ENCODE measurements at regions not wholly inside any gene's neighbourhood (a gene's known extent, or its start where the extent isn't known, plus 50 kb on each side); places are given as distances from the start of the nearest gene placed in this dataset.
A peak's percentile ranks its signal among the peaks of the same experiment; 100 is the strongest.

DNA sequence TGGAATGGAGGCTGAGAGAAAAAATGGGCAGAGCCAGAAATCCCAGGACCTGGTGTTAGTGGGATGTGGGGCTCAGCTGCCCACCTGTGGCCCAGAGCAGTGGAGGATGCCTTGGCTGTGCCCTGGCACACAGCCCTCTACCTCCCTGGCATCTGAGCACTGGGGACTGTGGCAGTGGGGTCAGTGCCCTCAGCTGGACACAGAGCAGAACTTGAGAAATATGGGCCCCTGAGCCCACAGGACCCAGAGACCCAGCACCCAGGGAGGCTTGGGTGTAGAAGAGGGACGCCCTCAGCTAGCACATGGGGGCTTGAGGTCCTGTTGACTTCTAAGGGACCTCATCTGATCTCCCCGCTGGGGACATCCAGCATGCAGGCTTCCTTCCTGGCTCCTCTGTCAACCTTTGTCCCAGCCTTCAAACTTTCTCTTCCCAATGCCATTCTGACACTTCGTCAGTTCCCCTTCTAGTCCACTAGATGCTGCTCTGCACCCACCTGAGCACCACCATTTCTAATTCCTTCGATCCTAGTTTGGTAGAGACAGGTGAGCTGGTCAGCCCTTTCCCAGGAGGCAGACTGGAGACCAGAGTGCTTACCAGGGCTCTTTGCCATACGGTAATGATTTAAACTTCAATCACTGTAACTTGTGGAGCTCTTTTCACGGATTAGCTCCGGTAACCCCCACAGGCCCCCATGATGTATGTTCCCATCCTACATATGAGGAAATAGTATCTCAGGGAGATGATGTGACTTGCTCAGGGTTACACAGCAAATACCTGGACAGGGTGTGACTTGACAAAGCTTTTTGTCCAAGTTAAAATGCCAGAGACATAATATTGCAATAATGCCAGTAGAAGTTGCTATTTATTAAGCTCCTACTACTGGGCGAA, 143.7 kb downstream of the ASCL4 start:
- TF ChIP-seq, protein P1, sequence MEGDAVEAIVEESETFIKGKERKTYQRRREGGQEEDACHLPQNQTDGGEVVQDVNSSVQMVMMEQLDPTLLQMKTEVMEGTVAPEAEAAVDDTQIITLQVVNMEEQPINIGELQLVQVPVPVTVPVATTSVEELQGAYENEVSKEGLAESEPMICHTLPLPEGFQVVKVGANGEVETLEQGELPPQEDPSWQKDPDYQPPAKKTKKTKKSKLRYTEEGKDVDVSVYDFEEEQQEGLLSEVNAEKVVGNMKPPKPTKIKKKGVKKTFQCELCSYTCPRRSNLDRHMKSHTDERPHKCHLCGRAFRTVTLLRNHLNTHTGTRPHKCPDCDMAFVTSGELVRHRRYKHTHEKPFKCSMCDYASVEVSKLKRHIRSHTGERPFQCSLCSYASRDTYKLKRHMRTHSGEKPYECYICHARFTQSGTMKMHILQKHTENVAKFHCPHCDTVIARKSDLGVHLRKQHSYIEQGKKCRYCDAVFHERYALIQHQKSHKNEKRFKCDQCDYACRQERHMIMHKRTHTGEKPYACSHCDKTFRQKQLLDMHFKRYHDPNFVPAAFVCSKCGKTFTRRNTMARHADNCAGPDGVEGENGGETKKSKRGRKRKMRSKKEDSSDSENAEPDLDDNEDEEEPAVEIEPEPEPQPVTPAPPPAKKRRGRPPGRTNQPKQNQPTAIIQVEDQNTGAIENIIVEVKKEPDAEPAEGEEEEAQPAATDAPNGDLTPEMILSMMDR (IDR thresholded peaks at IDR 0.05; ENCODE audit: low read depth, low read length, missing input control): peak; percentile 69
- TF ChIP-seq JUND (IDR thresholded peaks at IDR 0.05): no peak
- TF ChIP-seq RAD21 (IDR thresholded peaks at IDR 0.05): peak; percentile 82 to 86
- no peak for TF ChIP-seq TAF1 (conservative IDR thresholded peaks at IDR 0.05)
- no peak for TF ChIP-seq EGR1 (IDR thresholded peaks at IDR 0.05; ENCODE audit: low read depth in 2 of 2)
- TF ChIP-seq, protein P2, sequence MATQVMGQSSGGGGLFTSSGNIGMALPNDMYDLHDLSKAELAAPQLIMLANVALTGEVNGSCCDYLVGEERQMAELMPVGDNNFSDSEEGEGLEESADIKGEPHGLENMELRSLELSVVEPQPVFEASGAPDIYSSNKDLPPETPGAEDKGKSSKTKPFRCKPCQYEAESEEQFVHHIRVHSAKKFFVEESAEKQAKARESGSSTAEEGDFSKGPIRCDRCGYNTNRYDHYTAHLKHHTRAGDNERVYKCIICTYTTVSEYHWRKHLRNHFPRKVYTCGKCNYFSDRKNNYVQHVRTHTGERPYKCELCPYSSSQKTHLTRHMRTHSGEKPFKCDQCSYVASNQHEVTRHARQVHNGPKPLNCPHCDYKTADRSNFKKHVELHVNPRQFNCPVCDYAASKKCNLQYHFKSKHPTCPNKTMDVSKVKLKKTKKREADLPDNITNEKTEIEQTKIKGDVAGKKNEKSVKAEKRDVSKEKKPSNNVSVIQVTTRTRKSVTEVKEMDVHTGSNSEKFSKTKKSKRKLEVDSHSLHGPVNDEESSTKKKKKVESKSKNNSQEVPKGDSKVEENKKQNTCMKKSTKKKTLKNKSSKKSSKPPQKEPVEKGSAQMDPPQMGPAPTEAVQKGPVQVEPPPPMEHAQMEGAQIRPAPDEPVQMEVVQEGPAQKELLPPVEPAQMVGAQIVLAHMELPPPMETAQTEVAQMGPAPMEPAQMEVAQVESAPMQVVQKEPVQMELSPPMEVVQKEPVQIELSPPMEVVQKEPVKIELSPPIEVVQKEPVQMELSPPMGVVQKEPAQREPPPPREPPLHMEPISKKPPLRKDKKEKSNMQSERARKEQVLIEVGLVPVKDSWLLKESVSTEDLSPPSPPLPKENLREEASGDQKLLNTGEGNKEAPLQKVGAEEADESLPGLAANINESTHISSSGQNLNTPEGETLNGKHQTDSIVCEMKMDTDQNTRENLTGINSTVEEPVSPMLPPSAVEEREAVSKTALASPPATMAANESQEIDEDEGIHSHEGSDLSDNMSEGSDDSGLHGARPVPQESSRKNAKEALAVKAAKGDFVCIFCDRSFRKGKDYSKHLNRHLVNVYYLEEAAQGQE (IDR thresholded peaks at IDR 0.05): no peak
- no peak for TF ChIP-seq ZBTB33 (IDR thresholded peaks at IDR 0.05)
- no peak for TF ChIP-seq FOXA1 (IDR thresholded peaks at IDR 0.05)
- TF ChIP-seq, protein P3, sequence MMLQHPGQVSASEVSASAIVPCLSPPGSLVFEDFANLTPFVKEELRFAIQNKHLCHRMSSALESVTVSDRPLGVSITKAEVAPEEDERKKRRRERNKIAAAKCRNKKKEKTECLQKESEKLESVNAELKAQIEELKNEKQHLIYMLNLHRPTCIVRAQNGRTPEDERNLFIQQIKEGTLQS (IDR thresholded peaks at IDR 0.05): no peak
- no peak for TF ChIP-seq SP1 (IDR thresholded peaks at IDR 0.05)
- TF ChIP-seq GABPA (IDR thresholded peaks at IDR 0.05 in 1 of 2, conservative IDR thresholded peaks at IDR 0.05 in 1 of 2): no peak
- TF ChIP-seq YY1 (IDR thresholded peaks at IDR 0.05): no peak
- TF ChIP-seq, protein P4, sequence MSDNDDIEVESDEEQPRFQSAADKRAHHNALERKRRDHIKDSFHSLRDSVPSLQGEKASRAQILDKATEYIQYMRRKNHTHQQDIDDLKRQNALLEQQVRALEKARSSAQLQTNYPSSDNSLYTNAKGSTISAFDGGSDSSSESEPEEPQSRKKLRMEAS (IDR thresholded peaks at IDR 0.05): no peak
